ENCODE measurements at regions not wholly inside any gene's neighbourhood (a gene's known extent, or its start where the extent isn't known, plus 50 kb on each side); places are given as distances from the start of the nearest gene placed in this dataset.
"Not testable (repeated sequence)": the region's sequence is repeated elsewhere in the genome, so short reads cannot be mapped to it uniquely, and the experiment has no call there.

GRCh38 chr5:25764733-25765132 is 1120.0 kb upstream of the CDH10 start:
- no peak for DNase-seq (ENCODE audit: low read depth)

GRCh38 chr5:25763781-25764180 is 1119.0 kb upstream of the CDH10 start:
- no peak for DNase-seq (ENCODE audit: low read depth)

DNA sequence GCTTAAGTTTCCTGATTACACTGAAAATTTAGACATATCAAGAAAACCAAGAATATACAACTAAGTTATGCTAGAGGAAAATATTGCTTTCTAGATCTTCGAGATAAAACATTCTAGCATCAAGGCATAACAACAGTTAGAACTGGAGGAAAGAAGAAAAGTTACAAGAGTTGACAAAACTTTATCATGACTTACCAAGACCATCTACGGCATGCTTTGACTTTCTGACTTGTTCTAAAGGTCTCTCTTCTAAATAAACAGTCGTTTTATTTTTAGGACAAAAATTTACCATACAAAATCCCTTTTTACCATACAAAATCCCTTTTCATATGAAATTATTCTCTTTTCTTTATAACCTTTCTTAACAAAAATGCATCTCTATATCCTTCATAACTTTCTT is 1110.1 kb upstream of the CDH10 start:
- DNase-seq (ENCODE audit: low read depth) = no peak

- DNase-seq (ENCODE audit: low read depth) = no peak
Observed at GRCh38 chr5:25744908-25745307, 1100.1 kb upstream of the CDH10 start.

GRCh38 chr5:25716680-25717079 is 1071.9 kb upstream of the CDH10 start:
- no peak for DNase-seq (ENCODE audit: low read depth)

DNA sequence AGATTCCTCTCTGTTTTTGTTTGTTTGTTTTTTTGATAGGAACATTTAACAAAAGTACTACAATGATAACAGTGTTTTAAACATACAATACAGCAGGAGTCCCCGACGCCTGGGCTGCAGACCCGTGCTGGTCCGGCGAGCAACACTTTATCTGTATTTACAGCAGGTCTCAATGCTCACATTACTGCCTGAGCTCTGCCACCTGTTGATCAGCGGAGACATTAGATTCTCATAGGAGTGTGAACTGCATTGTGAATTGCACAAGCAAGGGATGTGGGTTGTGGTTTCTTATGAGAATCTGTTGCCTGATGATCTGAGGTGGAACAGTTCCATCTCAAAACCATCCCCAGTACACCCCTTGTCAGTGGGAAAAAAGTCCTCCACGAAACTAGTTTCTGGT is 1068.5 kb upstream of the CDH10 start:
- DNase-seq (ENCODE audit: low read depth) = no peak

DNA sequence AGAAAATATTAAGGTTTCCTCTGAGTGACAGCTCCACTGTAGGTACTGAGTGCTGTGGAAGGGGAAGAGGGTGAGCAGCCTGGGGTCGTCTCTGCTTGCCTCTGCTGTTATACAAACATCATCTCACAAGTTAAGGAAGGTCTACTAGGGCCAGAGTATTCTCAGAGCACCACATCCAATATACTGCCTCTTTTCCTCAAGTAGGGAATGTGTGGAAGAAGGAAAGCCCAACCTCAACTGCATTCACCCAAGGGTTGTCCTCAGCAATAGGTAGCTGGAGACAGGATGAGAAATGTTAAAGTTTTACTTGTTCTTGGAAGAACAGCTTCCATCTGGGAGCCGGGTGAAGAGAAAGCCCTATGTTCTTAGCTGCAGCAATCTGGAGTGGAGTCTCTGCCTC is 1062.3 kb upstream of the CDH10 start:
- no peak for DNase-seq (ENCODE audit: low read depth)

GRCh38 chr5:25701936-25702335 is 1057.2 kb upstream of the CDH10 start:
- DNase-seq (ENCODE audit: low read depth) = no peak

DNA sequence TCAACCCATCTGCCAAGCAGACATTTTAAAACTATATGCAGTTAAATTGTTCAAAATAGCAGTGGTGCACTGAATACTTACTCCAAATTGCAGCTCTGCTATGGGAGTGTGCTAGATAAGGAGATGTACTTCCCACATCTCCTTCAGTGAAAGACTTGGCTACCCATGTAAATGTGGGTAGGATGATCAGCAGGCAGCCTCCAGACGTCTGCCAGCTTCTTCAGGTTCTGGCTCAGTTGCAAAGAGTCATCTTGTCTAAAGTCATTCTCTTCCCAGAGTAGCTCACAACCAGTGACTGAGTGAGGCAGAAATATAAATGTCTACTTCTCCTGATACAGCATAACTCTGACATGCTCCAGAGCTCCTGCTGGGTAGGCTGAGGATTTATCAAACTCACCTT is 1050.0 kb upstream of the CDH10 start:
- no peak for DNase-seq (ENCODE audit: low read depth)

DNA sequence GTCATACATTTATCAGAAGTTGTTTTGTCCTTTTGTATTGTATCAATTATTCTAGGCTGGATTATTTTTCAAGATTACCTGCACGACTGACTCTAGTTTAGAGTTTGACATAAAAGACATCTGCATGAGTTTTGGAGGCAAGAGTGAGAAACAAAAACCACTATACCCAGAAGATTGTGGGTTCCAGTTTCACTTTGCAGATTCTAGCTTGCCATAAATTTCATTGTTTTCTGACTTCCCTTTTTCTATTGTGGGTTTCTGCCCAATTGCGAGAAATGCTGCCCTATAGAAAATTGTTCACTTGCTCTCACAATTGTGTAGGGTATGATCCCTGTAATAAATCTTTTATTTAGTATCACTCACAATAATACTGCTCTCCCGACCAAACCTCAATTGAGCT is 1043.4 kb upstream of the CDH10 start:
- no peak for DNase-seq (ENCODE audit: low read depth)

DNA sequence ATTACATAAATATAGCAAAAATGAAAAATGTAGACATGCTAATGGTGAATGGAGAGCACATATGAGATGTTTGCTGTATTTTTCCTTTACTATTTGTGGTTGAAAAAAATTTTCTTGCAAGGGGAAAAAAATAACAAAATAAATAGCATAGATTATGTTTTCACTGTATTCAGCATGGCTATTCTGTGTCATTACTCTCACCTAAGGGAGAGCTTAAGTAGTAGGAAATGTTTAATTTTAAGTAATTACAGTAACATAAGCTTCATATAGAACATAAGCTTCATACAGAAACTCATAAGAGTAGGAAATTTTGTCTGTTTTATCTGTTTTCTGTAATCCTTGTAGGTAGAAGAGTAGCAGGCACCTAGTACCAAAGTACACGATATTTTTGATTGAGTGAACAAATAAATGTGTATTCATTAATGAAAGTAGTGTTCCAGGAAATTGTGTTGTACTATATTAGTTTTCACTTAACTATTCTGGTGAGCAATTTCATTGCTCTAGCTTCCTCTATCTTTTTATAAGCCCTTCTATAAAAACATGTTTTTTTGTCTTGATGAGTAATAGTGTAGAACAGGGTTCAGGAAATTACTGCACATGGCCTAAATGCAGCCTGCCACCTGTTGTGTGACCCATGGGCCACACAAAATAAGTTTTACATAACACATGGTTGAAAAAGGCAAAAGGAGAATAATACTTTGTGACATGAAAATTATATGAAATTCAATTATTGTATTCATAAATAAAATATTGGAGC is 1025.0 kb upstream of the CDH10 start:
- no peak for DNase-seq (ENCODE audit: low read depth)

DNA sequence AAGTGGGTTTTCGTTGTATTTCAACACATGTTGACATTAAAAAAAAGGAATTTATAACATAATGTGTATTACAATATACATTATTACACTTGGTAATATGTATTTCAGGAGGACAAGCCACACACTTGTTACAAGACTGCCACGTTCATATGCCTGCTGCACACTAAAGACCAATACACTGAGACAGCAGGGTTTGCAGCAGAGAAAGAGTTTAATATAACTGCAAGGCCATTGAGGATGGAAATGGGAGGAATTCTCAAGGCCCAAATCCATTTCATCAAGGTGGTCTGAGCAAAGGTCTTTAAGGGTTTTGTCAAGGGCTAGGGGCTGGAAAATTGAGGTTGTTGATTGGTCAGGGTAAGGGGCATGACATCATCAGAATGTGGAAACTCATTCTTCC is 1017.8 kb upstream of the CDH10 start:
- no peak for DNase-seq (ENCODE audit: low read depth)

- not testable (repeated sequence) for DNase-seq (ENCODE audit: low read depth)
Observed at GRCh38 chr5:25650316-25650715, 1005.5 kb upstream of the CDH10 start.

DNA sequence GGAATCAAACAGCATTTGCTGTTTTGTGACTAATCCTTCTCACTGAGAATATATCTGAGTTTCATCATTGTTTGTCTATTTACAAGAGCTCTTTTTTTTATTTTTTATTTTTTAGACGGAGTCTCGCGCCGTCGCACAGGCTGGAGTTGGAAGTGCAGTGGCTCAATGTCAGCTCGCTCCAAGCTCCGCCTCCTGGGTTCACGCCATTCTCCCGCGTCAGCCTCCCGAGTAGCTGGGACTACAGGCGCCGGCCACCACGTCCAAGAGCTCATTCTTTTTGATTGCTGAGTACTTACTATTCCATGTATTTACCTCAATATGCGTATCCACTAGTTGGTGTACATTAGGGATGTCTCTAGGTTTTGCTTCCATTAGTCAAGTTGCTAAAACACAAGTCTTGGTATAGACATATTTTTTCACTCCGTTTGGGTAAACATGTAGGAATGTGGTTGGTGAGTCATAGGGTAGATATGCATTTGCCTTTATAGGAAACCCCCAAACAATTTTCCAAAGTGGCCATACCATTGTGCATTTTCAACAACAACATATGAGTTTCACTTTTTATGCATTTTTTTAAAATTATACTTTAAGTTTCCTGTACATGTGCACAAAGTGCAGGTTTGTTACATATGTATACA is 1005.0 kb upstream of the CDH10 start:
- peak; percentile 68 for DNase-seq (ENCODE audit: low read depth)

GRCh38 chr5:25646421-25647341 is 1001.9 kb upstream of the CDH10 start:
- no peak for DNase-seq (ENCODE audit: low read depth)

DNA sequence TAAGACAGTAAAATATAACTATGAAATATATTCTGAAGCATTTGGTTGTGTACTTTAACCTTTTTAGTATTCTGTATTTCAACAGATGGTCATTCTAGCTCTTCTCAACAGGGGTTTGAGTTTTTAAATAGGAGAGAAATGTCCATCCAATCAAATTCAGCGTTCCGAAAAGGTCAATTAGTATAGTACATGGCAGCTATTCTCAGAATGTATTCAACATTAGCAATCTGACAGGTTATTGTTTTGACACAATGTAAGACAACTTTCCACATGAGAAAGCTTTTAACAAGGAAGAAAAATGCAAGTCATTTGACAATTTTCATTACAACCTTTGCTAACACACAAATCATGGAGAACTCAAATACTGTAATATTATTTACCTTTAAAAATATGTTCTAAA is 996.3 kb upstream of the CDH10 start:
- no peak for DNase-seq (ENCODE audit: low read depth)

GRCh38 chr5:25619273-25619672 is 974.5 kb upstream of the CDH10 start:
- no peak for DNase-seq (ENCODE audit: low read depth)

GRCh38 chr5:25618821-25619220 is 974.0 kb upstream of the CDH10 start:
- no peak for DNase-seq (ENCODE audit: low read depth)

DNA sequence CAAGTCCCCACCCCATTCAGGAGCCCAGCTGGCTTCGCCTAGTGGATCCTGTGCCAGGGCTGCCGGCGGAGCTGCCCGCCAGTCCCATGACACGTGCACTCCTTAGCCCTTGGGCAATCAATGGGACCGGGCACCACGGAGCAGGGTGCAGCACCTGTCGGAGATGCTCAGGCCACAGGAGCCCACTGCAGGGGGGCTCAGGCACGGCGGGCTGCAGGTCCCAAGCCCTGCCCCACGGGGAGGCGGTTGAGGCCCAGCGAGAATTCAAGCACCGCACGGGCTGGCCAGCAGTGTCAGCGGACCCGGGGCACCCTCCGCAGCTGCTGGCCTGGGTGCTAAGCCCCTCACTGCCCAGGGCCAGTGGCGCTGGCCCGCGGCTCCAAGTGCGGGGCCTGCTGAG is 969.7 kb upstream of the CDH10 start:
- DNase-seq (ENCODE audit: low read depth) = no peak

GRCh38 chr5:25604681-25605080 is 959.9 kb upstream of the CDH10 start:
- no peak for DNase-seq (ENCODE audit: low read depth)

DNA sequence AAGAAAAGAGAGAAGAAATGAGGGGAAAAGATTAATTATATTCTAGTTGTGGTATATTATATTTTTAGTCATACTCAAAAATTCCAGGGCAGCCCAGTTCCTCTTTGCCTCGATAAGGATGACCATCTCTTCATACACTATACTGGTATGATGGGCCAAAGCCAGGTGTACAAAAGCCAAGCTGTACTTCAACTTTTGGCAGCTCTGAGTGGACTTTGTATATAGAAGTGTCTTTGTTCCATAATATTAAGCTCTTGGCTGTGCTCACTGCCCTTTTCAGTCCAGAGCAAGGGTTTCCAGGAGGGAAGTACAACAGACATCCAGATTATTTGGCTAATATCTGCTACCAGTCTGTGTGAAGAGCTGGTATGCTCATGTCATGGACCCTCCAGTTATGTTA is 934.3 kb upstream of the CDH10 start:
- DNase-seq (ENCODE audit: low read depth) = no peak

DNA sequence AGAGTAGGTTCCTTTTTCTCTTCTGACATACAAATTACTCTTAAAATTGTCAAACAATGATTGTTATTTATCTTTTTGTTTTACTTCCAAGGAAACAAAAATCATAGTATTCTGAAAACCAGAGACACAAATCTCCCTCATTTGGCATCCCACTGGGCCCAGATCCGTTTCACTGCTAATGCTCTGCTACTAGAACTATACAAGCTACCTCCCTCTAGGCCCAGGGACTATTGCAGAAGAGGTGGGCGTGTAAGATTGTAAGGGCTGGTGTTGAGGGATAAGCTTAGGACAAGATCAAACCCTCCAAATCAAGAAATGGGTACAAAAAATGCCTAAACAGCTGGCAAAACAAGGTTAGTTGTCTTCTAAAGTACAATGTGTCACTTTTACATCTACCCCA is 928.9 kb upstream of the CDH10 start:
- no peak for DNase-seq (ENCODE audit: low read depth)

GRCh38 chr5:25570067-25570583 is 925.3 kb upstream of the CDH10 start:
- DNase-seq (ENCODE audit: low read depth) = no peak
